Medulla oblongata (tissue), 1 donor: ENCODE measurements at regions not wholly inside any gene's neighbourhood (a gene's known extent, or its start where the extent isn't known, plus 50 kb on each side); places are given as distances from the start of the nearest gene placed in this dataset.

Source experiments
- DNase-seq: peaks from one replicate; pipeline ENCODE4 v3.0.0-alpha.2; 2015; ENCODE audit errors: extremely low spot score

GRCh38 chr6:164113637-164114036, 699.1 kb downstream of the QKI start:
- DNase-seq: no peak

GRCh38 chr6:164109770-164110140, 695.2 kb downstream of the QKI start:
- no peak for DNase-seq

- DNase-seq: peak; percentile 64
Observed at GRCh38 chr6:164108869-164109769, 694.6 kb downstream of the QKI start.

- DNase-seq: no peak
Observed at GRCh38 chr6:164108092-164108491, 693.6 kb downstream of the QKI start.

GRCh38 chr6:164107297-164107995, 692.9 kb downstream of the QKI start:
- no peak for DNase-seq

GRCh38 chr6:164106345-164106769, 691.8 kb downstream of the QKI start:
- peak; percentile 43 for DNase-seq

GRCh38 chr6:164105705-164106104, 691.2 kb downstream of the QKI start:
- DNase-seq: no peak

GRCh38 chr6:164104432-164104831, 689.9 kb downstream of the QKI start:
- no peak for DNase-seq

- DNase-seq: no peak
Observed at GRCh38 chr6:164102693-164103092, 688.2 kb downstream of the QKI start.

- DNase-seq: no peak
Observed at GRCh38 chr6:164101859-164102258, 687.3 kb downstream of the QKI start.

GRCh38 chr6:164099269-164099865, 684.8 kb downstream of the QKI start:
- peak; percentile 62 for DNase-seq

GRCh38 chr6:164098857-164099267, 684.3 kb downstream of the QKI start:
- DNase-seq: no peak

GRCh38 chr6:164097551-164098398, 683.3 kb downstream of the QKI start:
- DNase-seq: peak; percentile 37

- no peak for DNase-seq
Observed at GRCh38 chr6:164097056-164097455, 682.5 kb downstream of the QKI start.

- no peak for DNase-seq
Observed at GRCh38 chr6:164095056-164095455, 680.5 kb downstream of the QKI start.

GRCh38 chr6:164087870-164088269, 673.4 kb downstream of the QKI start:
- DNase-seq: no peak

GRCh38 chr6:164087211-164087610, 672.7 kb downstream of the QKI start:
- no peak for DNase-seq

- peak; percentile 60 for DNase-seq
Observed at GRCh38 chr6:164086076-164086887, 671.8 kb downstream of the QKI start.

GRCh38 chr6:164085091-164086075, 670.9 kb downstream of the QKI start:
- peak; percentile 99 for DNase-seq

- no peak for DNase-seq
Observed at GRCh38 chr6:164079275-164079600, 664.7 kb downstream of the QKI start.
